Body of pancreas (tissue), 4 donors: ENCODE measurements at regions not wholly inside any gene's neighbourhood (a gene's known extent, or its start where the extent isn't known, plus 50 kb on each side); places are given as distances from the start of the nearest gene placed in this dataset.

Experiments
- CTCF ChIP-seq, 7 experiments: fragments of 450-650 bp in 4 of 7; fragments of 200-600 bp in 3 of 7; sonication (generic) in 3 of 7; IDR thresholded peaks; one replicate each; pipeline ENCODE4 v1.5.1; 2016 to 2019; ENCODE audit warnings: antibody characterized with exemption in 7 of 7
- POLR2A ChIP-seq, 3 donors: fragments of 450-650 bp; IDR thresholded peaks; one replicate each; pipeline ENCODE4 v1.6.1; 2016; ENCODE audit warnings: antibody characterized with exemption in 3 of 3, mild to moderate bottlenecking in 2 of 3

- TF ChIP-seq CTCF (IDR thresholded peaks at IDR 0.05) (no peak), POLR2A (IDR thresholded peaks at IDR 0.05) (no peak)
These were observed 318.3 kb upstream of the TNRC6C start for GRCh38 chr17:77640252-77640651.
